ENCODE measurements at regions not wholly inside any gene's neighbourhood (a gene's known extent, or its start where the extent isn't known, plus 50 kb on each side); places are given as distances from the start of the nearest gene placed in this dataset.
"Not testable (repeated sequence)": the region's sequence is repeated elsewhere in the genome, so short reads cannot be mapped to it uniquely, and the experiment has no call there.

- no peak for DNase-seq
Observed at GRCh38 chr2:7633566-7634153, 716.4 kb downstream of the RNF144A start.

DNA sequence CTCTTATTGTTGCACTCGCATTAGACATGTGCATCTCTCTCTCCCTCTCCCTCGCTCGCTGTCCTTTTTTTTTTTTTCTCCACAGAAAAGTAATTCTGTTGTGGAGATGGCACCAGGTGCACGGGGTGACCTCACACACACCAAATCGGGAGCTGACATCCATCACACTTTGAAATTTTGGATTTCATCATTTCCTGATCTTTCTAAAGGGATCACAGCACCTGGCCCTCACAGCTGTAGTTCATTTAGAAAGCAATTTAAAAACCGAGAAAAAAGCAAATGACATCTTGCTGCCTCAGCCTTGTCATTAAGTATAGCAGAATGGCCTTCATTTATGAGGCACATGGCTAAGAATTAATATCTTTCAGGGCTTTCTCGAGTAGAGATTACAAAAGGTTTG, 717.2 kb downstream of the RNF144A start:
- no peak for DNase-seq

DNA sequence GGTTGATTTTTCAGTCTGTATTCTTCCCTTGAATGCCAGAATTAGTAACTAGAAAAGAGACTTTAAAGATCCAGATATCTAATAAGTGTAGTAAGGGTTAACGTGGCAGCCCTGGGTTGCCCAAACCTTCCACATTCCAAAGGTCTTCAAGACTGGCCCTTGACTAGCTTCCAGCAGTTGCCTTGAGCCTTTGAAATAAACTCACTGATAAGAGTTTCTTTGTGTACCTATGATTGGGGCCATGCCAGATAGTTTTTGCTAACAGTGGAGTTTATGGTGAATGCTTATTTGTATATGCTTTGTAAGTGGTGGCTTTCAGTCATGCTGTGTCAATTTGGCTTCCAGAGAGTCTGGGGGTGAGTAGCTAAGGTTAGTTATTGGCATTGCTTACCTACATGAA, 722.3 kb downstream of the RNF144A start:
- peak in 1 of 2 donors; percentile 28 for DNase-seq

GRCh38 chr2:7641272-7641671, 724.1 kb downstream of the RNF144A start:
- DNase-seq: not testable (repeated sequence)

DNA sequence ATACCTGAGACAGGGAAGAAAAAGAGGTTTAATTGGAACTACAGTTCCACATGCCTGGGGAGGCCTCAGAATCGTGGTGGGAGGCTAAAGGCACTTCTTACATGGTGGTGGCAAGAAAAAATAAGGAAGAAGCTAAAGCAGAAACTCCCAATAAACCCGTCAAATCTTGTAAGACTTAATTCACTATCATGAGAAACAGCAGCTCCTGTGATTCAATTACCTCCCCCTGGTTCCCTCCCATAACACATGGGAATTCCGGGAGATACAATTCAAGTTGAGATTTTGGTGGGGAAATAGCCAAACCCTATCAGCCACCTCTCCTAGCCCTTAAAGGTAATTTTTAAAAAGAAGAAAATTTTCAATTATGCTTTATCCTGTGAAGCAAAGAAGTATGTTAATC, 728.8 kb downstream of the RNF144A start:
- no peak for DNase-seq

DNA sequence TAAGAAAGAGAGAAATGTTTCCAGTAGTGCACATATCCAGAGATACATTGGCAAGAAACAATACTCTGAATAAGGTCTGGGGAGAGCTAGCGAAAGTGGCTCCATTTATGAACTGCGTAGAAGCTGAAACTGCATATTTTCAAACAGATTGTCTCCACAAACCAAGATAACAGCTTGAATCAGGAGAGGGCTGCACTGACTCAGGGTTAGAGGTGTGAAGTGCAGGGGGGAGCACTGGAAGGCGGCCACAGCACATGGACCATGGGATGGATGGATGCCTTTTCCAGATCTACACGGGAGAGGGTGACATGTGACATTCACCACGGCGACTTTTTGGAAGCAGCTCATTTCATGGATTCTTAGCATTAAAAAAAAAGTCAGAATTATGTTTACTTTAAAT, 729.4 kb downstream of the RNF144A start:
- peak; percentile 20 to 21 for DNase-seq

GRCh38 chr2:7648221-7648795, 731.1 kb downstream of the RNF144A start:
- DNase-seq: no peak

DNA sequence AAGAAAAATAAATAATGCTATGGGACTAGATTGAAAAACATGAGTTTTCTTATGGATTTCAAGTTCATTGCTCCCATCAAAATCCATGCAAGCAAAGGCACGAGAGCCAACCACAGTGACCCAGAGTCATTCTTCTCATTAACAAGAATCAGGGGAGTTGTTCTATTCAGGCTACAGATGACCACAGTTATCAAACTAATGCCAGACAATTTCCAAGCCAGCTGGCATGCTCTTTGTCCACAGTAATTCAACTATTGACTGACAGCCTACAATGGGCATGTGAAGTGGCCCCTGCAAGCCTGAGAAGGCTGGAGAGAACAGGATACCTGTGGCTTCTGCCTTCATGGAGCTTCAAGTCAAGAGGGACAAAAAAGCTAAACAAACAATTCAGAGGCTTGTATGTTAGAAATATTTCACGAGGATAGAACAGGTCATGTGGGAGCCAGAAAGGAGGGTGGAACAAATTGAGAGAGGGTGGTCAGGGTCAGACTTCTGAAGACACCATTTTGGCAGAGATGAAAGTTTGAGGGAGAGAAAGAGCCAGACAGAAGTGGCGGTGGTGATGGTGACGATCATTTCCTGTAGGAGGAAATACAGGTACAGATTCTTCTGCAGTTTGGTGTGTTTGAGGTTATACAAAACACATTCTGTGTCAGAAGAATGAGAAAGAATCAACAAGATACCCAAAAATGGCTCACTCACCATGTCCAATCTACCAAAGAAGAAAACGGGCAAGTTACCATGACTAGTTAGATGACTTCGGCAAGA, 732.4 kb downstream of the RNF144A start:
- DNase-seq: no peak

GRCh38 chr2:7653617-7654016, 736.4 kb downstream of the RNF144A start:
- DNase-seq: no peak

DNA sequence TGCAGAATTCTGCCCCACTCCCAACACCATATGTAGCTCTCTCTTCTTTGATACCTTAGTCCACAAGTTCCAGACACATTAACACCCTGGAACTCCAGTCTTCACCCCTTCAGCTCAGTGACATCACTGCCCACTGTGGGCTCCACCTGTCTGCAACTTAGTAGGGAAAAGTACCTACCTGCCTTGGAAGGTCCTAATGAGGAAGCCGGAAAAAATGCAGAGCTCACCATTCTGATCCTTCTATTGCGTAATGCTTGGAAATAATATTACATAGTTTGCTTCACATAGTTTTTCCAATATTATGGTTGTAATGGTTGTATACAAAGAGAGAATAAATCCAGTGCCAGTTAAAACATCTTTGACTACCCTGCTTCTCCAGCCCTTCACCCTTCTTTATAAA, 738.4 kb downstream of the RNF144A start:
- no peak for DNase-seq

- DNase-seq: not testable (repeated sequence)
Observed at GRCh38 chr2:7657526-7657925, 740.3 kb downstream of the RNF144A start.

GRCh38 chr2:7658486-7658885, 741.3 kb downstream of the RNF144A start:
- no peak for DNase-seq

DNA sequence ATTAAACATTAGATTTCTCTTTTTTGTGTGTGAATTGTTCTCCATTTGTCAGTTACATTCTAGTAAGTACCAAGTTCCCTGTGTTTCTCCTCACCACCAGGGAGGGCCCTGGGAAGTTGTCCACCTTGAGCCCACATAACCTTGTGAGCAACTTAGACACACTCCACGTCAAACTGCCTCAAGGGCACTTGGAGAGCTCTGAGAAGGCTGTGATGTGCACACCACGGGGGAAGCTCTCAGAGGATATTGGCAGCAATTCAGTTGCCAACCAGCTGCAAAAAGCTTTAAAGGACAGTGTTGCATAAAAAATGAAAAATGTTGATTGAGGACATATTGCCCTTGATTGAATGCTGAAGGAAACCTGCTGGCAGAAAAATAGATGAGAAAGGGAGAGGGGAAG, 743.6 kb downstream of the RNF144A start:
- DNase-seq: no peak

DNA sequence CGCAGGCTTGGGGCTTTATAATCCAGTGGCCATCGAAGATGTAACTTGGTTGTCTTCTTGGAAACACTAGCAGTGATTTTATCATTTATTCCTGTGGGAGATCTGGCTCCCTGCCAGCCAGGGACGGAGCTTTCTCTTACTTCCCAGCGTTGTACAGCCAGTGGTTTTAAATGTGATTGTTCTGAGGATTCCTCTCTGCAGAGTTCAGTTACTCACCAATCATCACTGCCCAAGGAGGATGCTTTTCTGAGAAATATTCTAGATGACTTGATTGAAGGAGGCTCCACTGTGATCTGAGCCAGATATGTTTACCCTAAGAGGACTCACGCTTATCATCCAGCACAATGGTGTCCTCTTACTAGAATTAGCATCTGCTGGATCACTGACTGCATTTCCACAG, 744.3 kb downstream of the RNF144A start:
- no peak for DNase-seq

DNA sequence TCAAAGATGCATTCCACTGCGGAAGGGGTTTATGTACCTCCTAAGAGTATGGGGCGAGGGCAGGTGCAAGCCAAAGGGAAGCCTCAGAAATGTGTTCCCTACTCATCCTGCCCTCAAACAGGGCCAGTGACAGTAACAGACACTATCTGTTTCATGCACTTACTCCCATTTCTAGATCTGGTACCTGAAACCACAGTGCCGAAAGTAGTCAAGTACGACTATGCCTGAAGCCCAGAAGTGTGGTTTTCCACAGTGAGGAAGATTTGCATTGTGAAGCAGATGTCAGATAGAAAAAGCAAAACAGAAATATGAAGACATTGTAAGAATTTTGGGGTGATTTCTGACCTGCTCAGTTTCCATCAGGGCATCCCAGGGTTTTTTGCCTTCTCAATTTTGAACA, 748.7 kb downstream of the RNF144A start:
- no peak for DNase-seq

DNA sequence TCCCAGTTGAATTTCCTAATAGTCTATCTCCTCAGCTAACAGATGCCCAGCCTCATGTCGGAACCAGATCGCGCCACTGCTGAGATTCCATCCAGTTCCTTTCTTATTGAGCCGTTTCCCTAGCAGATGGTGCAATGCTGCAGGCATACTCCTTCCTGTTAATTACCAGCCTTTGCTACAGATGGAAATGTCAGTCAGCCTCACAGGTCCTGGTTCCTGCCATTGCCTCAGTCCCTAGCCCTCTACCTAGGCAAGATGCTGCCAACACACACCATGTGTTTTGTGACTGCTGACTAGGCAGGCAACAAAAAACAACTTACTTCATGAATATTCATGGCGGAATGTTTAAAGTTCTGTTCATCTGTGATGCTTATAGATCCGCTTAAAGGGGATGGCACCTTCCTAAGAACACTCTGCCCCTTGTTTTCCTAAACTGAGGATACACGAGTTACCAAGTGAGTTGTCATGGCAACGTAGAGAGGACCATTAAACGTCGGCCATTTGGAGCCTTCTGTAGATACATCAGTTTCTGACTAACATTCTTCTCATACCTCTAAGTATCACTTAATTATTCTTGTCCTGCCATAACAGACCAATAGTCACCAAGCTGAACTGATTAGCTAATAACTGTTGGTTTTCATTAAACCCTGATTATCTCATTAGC, 749.5 kb downstream of the RNF144A start:
- DNase-seq: no peak

- no peak for DNase-seq
Observed at GRCh38 chr2:7667260-7667757, 750.1 kb downstream of the RNF144A start.

DNA sequence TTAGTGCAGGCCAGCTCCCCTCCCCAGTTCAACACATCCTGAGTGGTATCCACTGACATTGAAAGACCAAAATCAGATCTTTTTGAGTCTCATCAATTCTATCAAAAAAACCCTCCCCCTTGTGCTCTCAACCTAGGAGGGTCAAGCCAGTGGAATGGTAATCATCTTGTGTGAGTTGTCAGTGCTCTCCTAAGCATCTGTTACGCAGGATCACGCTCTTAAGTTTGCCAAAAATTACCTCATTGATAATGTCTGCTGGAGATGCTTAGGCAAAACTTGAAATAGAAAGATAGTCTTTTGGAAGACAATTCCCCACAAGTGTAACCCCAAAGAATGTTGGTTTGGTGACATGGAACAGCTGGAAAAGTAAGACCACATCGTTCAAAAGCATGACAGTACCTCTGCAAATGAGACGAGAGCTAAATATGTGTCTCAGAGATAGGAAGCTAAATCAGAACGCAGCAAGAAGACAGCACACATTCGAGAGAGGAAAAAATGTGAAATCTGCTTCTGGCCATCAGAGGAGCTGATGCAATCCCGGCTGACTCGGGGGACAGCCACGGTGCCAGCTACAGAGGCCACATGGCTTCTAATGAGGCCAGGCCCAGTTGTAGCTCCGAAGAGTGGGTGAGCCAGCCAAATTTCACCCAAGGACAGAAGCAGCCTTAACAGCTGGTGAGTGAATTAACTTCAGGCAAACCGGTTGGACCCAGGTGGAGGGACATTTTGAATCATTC, 753.9 kb downstream of the RNF144A start:
- peak; percentile 38 to 51 for DNase-seq

DNA sequence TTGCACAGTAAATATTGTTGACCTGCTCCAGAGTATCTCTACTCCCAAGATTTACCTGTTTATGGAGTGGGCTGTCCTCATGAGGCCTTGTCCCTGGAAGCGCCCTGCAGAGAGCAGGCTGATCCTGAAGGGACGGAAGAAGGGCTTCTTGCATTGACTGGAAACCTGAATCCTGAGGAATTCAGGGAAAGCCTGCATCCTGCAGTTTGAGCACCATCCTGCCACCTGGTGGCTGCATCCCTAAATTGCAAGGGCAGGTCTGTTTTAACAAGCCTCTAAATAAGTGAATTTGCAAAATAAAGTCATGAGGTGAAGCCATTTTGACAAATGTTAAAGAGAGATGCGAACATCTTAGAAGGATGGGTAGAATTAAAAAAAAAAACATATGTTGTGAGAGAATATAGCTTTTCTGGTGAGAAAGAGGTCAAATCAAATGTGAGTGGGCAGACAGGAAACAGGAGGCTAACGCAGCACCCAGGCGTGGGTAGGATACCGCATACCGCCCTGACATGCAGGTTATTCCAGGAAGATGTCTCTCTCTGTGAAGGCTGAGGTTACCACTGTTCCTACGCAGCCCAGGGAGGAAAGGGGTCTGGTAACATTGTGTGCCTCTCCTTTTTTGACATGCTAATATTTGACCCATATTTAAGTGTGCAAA, 754.9 kb downstream of the RNF144A start:
- DNase-seq: no peak

DNA sequence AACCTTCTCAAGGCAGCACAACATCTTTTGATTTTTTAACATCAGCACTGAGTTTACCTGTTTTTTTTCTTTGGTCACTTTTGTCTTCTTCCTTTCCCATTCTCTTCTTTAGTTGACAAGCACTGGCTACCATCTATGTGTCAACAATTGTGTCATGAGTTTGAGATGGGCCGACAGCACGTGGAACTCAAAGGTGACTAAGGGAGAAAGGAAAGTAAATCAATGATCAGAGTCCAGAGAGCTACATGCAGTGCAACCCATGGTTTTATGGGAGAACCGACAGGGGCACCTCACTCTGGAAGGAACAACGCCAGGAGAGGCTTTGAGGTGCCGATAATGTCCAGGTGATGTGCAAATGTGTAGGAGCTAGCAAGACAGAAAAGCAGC, 755.5 kb downstream of the RNF144A start:
- DNase-seq: no peak

DNA sequence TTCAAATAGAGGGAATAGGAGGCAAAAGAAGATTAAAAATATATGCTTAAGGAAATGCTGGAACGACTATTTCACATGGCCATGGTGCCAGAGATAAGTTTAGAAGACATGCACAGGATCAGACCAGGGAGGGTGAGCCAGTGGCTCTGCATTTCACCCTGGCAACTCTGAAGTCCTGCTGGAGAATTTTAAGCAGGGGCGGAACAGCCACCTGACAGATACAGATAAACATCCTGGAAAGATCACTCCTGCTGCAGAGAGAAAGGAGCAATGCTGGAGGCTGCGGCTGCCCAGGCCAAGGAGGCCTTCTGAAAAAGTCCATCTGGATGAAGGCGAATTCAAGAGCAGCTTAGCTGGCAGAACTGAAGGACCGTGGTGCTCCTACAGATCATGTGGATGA, 755.9 kb downstream of the RNF144A start:
- DNase-seq: no peak

Data from right lung (tissue), 2 donors.